Heart left ventricle (tissue), 13 donors: ENCODE measurements at regions not wholly inside any gene's neighbourhood (a gene's known extent, or its start where the extent isn't known, plus 50 kb on each side); places are given as distances from the start of the nearest gene placed in this dataset.

Experiments
- POLR2A ChIP-seq, 2 donors: fragments of 450-650 bp; IDR thresholded peaks; one replicate each; pipeline ENCODE4 v1.6.1; 2017; ENCODE audit warnings: antibody characterized with exemption in 2 of 2, mild to moderate bottlenecking in 2 of 2, moderate library complexity in 2 of 2
- TF ChIP-seq, protein P1 (sequence below), 12 donors: fragments of 200-600 bp; sonication (generic) in 4 of 12; IDR thresholded peaks; one replicate each; pipeline versions ENCODE4 v1.5.0 to v1.8.0; 2018 to 2022; ENCODE audit warnings: antibody characterized with exemption in 12 of 12, mild to moderate bottlenecking in 5 of 12
- donor health status: ischemic (EF 13 %, LVEDD 7.1; RV severe dilation, severe dysfunction).
- donor health status: DM: no; HTN: yes; CAD: no.
- donor health status: DM: no; HTN: no; CAD: no.
- donor health status: ischemic (EF 25% LVEDD 6.9; RV normal size, moderate dysfunction).
- donor health status: ischemic (EF 25% LVEDD 5.7; RV mildly dilated, moderate dysfunction).
- donor health status: ischemic (EF 35%, LVEDD 5.7; RV mildly dilated, moderate dysfunction).
- donor health status: nonischemic (EF 11% LVEDD 7.7; RV severe dilation, severe dysfunction).
- donor health status: DM: yes; HTN: yes; CAD: no.
- donor health status: PGD.
- donor health status: ischemic (EF 29% LVEDD 5.4; RV normal size, mild dysfunction).
- donor health status: nonischemic (EF 23%, LVEDD 6.1; RV moderate dilation, normal function).

DNA sequence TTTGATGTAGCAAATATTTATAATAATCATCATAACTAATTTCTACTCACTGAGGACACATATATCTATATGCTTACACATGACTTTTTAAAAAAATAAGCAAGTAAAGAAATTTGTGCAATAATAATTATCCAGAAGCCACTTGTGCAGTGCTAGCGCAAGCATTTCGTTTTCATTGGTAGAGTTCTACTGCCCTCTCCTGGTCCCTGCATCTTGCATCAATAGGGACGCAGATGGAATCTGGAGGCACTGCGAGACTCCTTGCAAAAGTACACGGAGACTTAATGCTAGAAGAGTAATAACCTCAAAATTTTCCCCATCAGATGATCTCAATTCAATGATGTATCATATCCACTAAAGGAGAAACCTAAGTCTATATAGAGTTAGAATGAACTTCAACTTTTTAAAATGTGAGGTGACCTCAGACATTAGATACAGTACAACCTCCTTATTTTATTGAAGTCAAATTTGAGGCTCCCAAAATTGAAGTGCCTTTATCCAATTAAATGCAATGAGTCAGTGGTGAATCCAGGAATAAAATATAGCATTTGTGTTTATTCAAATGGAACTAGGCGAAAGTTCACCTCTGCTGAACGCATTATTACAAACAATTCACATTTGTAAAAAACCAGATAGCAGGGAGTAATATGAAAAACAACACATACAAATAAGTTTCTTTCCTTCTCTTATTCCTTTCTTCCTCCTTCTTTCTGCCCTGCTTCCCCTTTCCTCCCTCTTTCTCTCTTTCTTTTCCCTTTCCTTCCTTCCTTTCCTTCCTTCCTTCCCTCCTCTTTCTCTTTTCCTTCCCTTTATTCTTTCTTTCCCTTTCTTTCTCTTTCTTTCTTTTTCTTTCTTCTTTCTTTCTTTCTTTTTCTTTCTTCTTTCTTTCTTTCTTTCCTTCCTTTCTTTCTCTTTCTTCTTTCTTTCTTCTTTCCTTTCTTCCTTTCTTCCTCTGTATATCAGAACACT lies 450.0 kb downstream of the ANKRD50 start:
- TF ChIP-seq, protein P1, sequence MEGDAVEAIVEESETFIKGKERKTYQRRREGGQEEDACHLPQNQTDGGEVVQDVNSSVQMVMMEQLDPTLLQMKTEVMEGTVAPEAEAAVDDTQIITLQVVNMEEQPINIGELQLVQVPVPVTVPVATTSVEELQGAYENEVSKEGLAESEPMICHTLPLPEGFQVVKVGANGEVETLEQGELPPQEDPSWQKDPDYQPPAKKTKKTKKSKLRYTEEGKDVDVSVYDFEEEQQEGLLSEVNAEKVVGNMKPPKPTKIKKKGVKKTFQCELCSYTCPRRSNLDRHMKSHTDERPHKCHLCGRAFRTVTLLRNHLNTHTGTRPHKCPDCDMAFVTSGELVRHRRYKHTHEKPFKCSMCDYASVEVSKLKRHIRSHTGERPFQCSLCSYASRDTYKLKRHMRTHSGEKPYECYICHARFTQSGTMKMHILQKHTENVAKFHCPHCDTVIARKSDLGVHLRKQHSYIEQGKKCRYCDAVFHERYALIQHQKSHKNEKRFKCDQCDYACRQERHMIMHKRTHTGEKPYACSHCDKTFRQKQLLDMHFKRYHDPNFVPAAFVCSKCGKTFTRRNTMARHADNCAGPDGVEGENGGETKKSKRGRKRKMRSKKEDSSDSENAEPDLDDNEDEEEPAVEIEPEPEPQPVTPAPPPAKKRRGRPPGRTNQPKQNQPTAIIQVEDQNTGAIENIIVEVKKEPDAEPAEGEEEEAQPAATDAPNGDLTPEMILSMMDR (IDR thresholded peaks at IDR 0.05) = peak; percentile 69 to 95 (median 84)
- TF ChIP-seq POLR2A (IDR thresholded peaks at IDR 0.05) = no peak
